ENCODE measurements at regions not wholly inside any gene's neighbourhood (a gene's known extent, or its start where the extent isn't known, plus 50 kb on each side); places are given as distances from the start of the nearest gene placed in this dataset.

DNA sequence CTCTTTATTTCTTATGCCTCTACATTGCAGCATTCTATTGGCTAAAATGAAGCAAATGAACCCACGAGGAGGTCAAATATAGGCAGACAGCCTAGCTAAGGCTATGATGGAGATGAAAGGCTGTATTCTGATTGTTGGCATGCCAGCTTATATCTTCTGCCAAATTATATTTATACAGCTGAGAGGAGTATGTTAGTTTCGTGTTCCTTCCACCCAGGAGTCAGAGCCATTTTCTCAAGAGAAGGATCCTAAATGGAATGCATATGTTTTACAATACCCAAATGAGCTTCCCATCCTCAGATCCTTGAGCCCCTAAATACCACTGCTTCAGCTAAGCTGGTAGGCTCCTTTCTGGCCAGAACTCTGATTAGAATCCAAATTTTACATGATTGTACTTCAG is 178.4 kb upstream of the HDDC2 start:
- ChIA-PET POLR2A (no interaction called here), CTCF (no interaction called here)
- Histone ChIP-seq H3K27ac (ENCODE audit: low read length) (no peak overlapping the region), H3K27me3 (ENCODE audit: control insufficient read depth, insufficient read depth, low read length) (no peaks in the 10 kb centered on the region; the same call in 1 of the 2 replicates), H3K4me3 (ENCODE audit: low read depth in 2 of 2, low read length in 2 of 2) (no peak overlapping the region), H3K36me3 (ENCODE audit: control insufficient read depth, insufficient read depth, low read length) (no peaks in the 10 kb centered on the region), H3K4me1 (ENCODE audit: control insufficient read depth, insufficient read depth, low read length) (no peaks in the 10 kb centered on the region), H3K9me3 (ENCODE audit: control insufficient read depth, insufficient read depth, low read depth, low read length) (no peaks in the 10 kb centered on the region)
- ATAC-seq, result no peak
- TF ChIP-seq POLR2AphosphoS5 (IDR thresholded peaks at IDR 0.05; ENCODE audit: low read depth, low read length), result no peak
- TF ChIP-seq SIN3A (IDR thresholded peaks at IDR 0.05; ENCODE audit: borderline replicate concordance, insufficient read depth, low read depth, low read length), result no peak
- TF ChIP-seq, protein P1, sequence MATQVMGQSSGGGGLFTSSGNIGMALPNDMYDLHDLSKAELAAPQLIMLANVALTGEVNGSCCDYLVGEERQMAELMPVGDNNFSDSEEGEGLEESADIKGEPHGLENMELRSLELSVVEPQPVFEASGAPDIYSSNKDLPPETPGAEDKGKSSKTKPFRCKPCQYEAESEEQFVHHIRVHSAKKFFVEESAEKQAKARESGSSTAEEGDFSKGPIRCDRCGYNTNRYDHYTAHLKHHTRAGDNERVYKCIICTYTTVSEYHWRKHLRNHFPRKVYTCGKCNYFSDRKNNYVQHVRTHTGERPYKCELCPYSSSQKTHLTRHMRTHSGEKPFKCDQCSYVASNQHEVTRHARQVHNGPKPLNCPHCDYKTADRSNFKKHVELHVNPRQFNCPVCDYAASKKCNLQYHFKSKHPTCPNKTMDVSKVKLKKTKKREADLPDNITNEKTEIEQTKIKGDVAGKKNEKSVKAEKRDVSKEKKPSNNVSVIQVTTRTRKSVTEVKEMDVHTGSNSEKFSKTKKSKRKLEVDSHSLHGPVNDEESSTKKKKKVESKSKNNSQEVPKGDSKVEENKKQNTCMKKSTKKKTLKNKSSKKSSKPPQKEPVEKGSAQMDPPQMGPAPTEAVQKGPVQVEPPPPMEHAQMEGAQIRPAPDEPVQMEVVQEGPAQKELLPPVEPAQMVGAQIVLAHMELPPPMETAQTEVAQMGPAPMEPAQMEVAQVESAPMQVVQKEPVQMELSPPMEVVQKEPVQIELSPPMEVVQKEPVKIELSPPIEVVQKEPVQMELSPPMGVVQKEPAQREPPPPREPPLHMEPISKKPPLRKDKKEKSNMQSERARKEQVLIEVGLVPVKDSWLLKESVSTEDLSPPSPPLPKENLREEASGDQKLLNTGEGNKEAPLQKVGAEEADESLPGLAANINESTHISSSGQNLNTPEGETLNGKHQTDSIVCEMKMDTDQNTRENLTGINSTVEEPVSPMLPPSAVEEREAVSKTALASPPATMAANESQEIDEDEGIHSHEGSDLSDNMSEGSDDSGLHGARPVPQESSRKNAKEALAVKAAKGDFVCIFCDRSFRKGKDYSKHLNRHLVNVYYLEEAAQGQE (IDR thresholded peaks at IDR 0.05; ENCODE audit: insufficient read depth in 1 of 2, low read depth in 2 of 2, low read length in 1 of 2), result no peak
- TF ChIP-seq TCF7L2 (IDR thresholded peaks at IDR 0.05; ENCODE audit: low read depth, low read length), result no peak
- TF ChIP-seq, protein P2, sequence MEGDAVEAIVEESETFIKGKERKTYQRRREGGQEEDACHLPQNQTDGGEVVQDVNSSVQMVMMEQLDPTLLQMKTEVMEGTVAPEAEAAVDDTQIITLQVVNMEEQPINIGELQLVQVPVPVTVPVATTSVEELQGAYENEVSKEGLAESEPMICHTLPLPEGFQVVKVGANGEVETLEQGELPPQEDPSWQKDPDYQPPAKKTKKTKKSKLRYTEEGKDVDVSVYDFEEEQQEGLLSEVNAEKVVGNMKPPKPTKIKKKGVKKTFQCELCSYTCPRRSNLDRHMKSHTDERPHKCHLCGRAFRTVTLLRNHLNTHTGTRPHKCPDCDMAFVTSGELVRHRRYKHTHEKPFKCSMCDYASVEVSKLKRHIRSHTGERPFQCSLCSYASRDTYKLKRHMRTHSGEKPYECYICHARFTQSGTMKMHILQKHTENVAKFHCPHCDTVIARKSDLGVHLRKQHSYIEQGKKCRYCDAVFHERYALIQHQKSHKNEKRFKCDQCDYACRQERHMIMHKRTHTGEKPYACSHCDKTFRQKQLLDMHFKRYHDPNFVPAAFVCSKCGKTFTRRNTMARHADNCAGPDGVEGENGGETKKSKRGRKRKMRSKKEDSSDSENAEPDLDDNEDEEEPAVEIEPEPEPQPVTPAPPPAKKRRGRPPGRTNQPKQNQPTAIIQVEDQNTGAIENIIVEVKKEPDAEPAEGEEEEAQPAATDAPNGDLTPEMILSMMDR (IDR thresholded peaks at IDR 0.05), result no peak
- DNase-seq (ENCODE audit: low read depth, low spot score), result no peak
- BruUV-seq (replicated peaks), result no TSS peak
- in situ Hi-C loops (cut with HindIII; ENCODE audit: low pct_unique_long_range_greater_than_20kb, low sequenced_read_pairs) (no loop called here), intact Hi-C loops (cut with micrococcal nuclease; ENCODE audit: unreplicated experiment) (no loop called here)

DNA sequence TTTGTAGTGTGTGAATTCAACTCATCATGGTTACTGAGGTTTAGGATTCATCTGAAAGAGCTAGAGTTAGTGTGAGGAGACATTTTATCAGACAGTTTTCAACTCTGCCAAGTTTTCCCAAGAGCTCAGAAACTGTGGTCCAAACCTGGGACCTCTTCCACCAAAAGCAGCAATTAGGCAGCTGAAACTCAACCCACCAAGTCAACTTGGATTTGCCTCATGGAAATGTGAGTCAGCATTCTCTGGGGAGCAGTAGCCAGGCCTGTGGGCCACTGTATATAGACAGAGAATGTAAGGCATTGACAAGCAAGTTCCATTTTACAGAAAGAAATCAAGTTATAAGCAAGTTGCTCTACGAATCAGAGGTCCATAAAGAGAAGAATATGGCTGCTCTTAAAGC is 178.8 kb upstream of the HDDC2 start:
- intact Hi-C loops (cut with micrococcal nuclease; ENCODE audit: unreplicated experiment), result no loop called here
- H3K4me1 ChIP-seq (ENCODE audit: control insufficient read depth, insufficient read depth, low read length), result no peaks in the 10 kb centered on the region
- no peaks in the 10 kb centered on the region; the same call in 1 of the 2 replicates for H3K27me3 ChIP-seq (ENCODE audit: control insufficient read depth, insufficient read depth, low read length)
- ATAC-seq (no peak), DNase-seq (ENCODE audit: low read depth, low spot score) (no peak)
- no TSS peak for BruUV-seq (replicated peaks)
- CTCF ChIA-PET, result no interaction called here
- H3K27ac ChIP-seq (ENCODE audit: low read length), result no peak overlapping the region
- in situ Hi-C loops (cut with HindIII; ENCODE audit: low pct_unique_long_range_greater_than_20kb, low sequenced_read_pairs), result no loop called here
- H3K36me3 ChIP-seq (ENCODE audit: control insufficient read depth, insufficient read depth, low read length), result no peaks in the 10 kb centered on the region
- TF ChIP-seq, protein P1 (IDR thresholded peaks at IDR 0.05; ENCODE audit: insufficient read depth in 1 of 2, low read depth in 2 of 2, low read length in 1 of 2), result no peak
- TF ChIP-seq POLR2AphosphoS5 (IDR thresholded peaks at IDR 0.05; ENCODE audit: low read depth, low read length) (no peak), TCF7L2 (IDR thresholded peaks at IDR 0.05; ENCODE audit: low read depth, low read length) (no peak), SIN3A (IDR thresholded peaks at IDR 0.05; ENCODE audit: borderline replicate concordance, insufficient read depth, low read depth, low read length) (no peak)
- TF ChIP-seq, protein P2 (IDR thresholded peaks at IDR 0.05), result no peak
- no peaks in the 10 kb centered on the region for H3K9me3 ChIP-seq (ENCODE audit: control insufficient read depth, insufficient read depth, low read depth, low read length)
- no peak overlapping the region for H3K4me3 ChIP-seq (ENCODE audit: low read depth in 2 of 2, low read length in 2 of 2)
- POLR2A ChIA-PET, result no interaction called here
